ENCODE measurements at regions not wholly inside any gene's neighbourhood (a gene's known extent, or its start where the extent isn't known, plus 50 kb on each side); places are given as distances from the start of the nearest gene placed in this dataset.

GRCh38 chr14:100441271-100441947, 118.3 kb downstream of the SLC25A47 start:
- no peaks in the 10 kb centered on the region for H3K9me3 ChIP-seq
- no peak for DNase-seq (ENCODE audit: low spot score in 2 of 2)
- H3K4me1 ChIP-seq, result peaks cover 0 to 12% of the 10 kb centered on the region in 2 donors
- no peaks in the 10 kb centered on the region for H3K27me3 ChIP-seq
- H3K4me3 ChIP-seq, result no peak overlapping the region
- TF ChIP-seq CTCF (IDR thresholded peaks at IDR 0.05), result no peak
- H3K27ac ChIP-seq, result no peak overlapping the region
- H3K36me3 ChIP-seq, result no peaks in the 10 kb centered on the region
- intact Hi-C loops (cut with DNase I), result loop anchor here (10.0 kb wide), 1 partner anchor 213 kb away; no protein-coding TSS in a partner anchor

- intact Hi-C loops (cut with DNase I), result loop anchor here (10.0 kb wide), 1 partner anchor 213 kb away; no protein-coding TSS in a partner anchor
- no peak for DNase-seq (ENCODE audit: low spot score in 2 of 2)
- no peaks in the 10 kb centered on the region for H3K9me3 ChIP-seq
- no peaks in the 10 kb centered on the region for H3K36me3 ChIP-seq
- H3K4me3 ChIP-seq, result no peak overlapping the region
- H3K4me1 ChIP-seq, result peaks cover 0 to 12% of the 10 kb centered on the region in 2 donors
- no peak for TF ChIP-seq CTCF (IDR thresholded peaks at IDR 0.05)
- no peak overlapping the region for H3K27ac ChIP-seq
- H3K27me3 ChIP-seq, result no peaks in the 10 kb centered on the region
Observed at GRCh38 chr14:100442036-100442435, 118.9 kb downstream of the SLC25A47 start.

- no peak for TF ChIP-seq CTCF (IDR thresholded peaks at IDR 0.05)
- DNase-seq (ENCODE audit: low spot score in 2 of 2), result no peak
- Histone ChIP-seq H3K27ac (no peak overlapping the region), H3K27me3 (no peaks in the 10 kb centered on the region), H3K4me1 (peaks cover 0 to 12% of the 10 kb centered on the region in 2 donors), H3K4me3 (no peak overlapping the region), H3K9me3 (no peaks in the 10 kb centered on the region), H3K36me3 (no peaks in the 10 kb centered on the region)
- intact Hi-C loops (cut with DNase I), result loop anchor here (10.0 kb wide), 1 partner anchor 212 kb away; no protein-coding TSS in a partner anchor
Observed at GRCh38 chr14:100442498-100443490, 119.7 kb downstream of the SLC25A47 start.

- H3K27me3 ChIP-seq, result no peaks in the 10 kb centered on the region
- no peak for DNase-seq (ENCODE audit: low spot score in 2 of 2)
- H3K4me3 ChIP-seq, result no peak overlapping the region
- TF ChIP-seq CTCF (IDR thresholded peaks at IDR 0.05), result no peak
- no peaks in the 10 kb centered on the region for H3K9me3 ChIP-seq
- H3K4me1 ChIP-seq, result peaks cover 0 to 12% of the 10 kb centered on the region in 2 donors
- H3K36me3 ChIP-seq, result no peaks in the 10 kb centered on the region
- intact Hi-C loops (cut with DNase I), result loop anchor here (10.0 kb wide), 1 partner anchor 211 kb away; no protein-coding TSS in a partner anchor
- H3K27ac ChIP-seq, result no peak overlapping the region
Observed at GRCh38 chr14:100443603-100444002, 120.5 kb downstream of the SLC25A47 start.

- TF ChIP-seq CTCF (IDR thresholded peaks at IDR 0.05), result no peak
Observed at GRCh38 chr14:100445436-100446088, 122.4 kb downstream of the SLC25A47 start.

More at GRCh38 chr14:100445436-100446088, 122.4 kb downstream of the SLC25A47 start:
- Histone ChIP-seq H3K4me3 (no peak overlapping the region), H3K4me1 (peaks cover 0 to 7% of the 10 kb centered on the region in 2 donors), H3K27me3 (no peaks in the 10 kb centered on the region), H3K9me3 (no peaks in the 10 kb centered on the region), H3K27ac (no peak overlapping the region), H3K36me3 (no peaks in the 10 kb centered on the region)
- intact Hi-C loops (cut with DNase I), result loop anchor here (10.0 kb wide), 1 partner anchor 209 kb away; no protein-coding TSS in a partner anchor
- no peak for DNase-seq (ENCODE audit: low spot score in 2 of 2)
